NCI-H1694 (cell line): ENCODE measurements at regions not wholly inside any gene's neighbourhood (a gene's known extent, or its start where the extent isn't known, plus 50 kb on each side); places are given as distances from the start of the nearest gene placed in this dataset.
"Not testable (repeated sequence)": the region's sequence is repeated elsewhere in the genome, so short reads cannot be mapped to it uniquely, and the experiment has no call there.

ENCODE experiments used
- DNase-seq: peaks from one replicate; lab custom pipeline; 2025; lab: John Stamatoyannopoulos, UW

- not testable (repeated sequence) for DNase-seq
These were observed 55.2 kb upstream of the DHRS4 start for GRCh38 chr14:23898359-23898758.

- no peak for DNase-seq
These were observed 53.8 kb upstream of the DHRS4 start for GRCh38 chr14:23899788-23900187.

GRCh38 chr14:23903442-23903841, 50.1 kb upstream of the DHRS4 start:
- no peak for DNase-seq
